ENCODE measurements at regions not wholly inside any gene's neighbourhood (a gene's known extent, or its start where the extent isn't known, plus 50 kb on each side); places are given as distances from the start of the nearest gene placed in this dataset.

- no peak for TF ChIP-seq POLR2A (IDR thresholded peaks at IDR 0.05)
- no peak for TF ChIP-seq CTCF (IDR thresholded peaks at IDR 0.05)
Measured at GRCh38 chr9:80649496-80649895, 1039.9 kb downstream of the TLE1 start.

Measured in adrenal gland (tissue), 5 donors.